HUES6 (cell line): ENCODE measurements at regions not wholly inside any gene's neighbourhood (a gene's known extent, or its start where the extent isn't known, plus 50 kb on each side); places are given as distances from the start of the nearest gene placed in this dataset.
A peak's percentile ranks its signal among the peaks of the same experiment; 100 is the strongest.

Experiments
- H3K27ac ChIP-seq: 2 replicates; pipeline ENCODE4 v1.7.0; 2013; ENCODE audit warnings: low read depth, mild to moderate bottlenecking, low read length, inconsistent platforms
- H3K27me3 ChIP-seq: 2 replicates; pipeline ENCODE4 v1.6.1; 2013; ENCODE audit warnings: low read length; ENCODE audit not compliant: control insufficient read depth, insufficient read depth
- H3K36me3 ChIP-seq: 2 replicates; pipeline ENCODE4 v1.6.1; 2013; ENCODE audit warnings: low read length; ENCODE audit not compliant: control insufficient read depth, insufficient read depth
- H3K4me1 ChIP-seq: 2 replicates; pipeline ENCODE4 v1.6.1; 2013; ENCODE audit warnings: low read length; ENCODE audit not compliant: control insufficient read depth, insufficient read depth
- H3K4me3 ChIP-seq: 2 replicates; pipeline ENCODE4 v1.5.1; 2013; ENCODE audit warnings: low read depth, low read length
- H3K9ac ChIP-seq: one replicate; pipeline ENCODE4 v1.6.1; 2013; ENCODE audit warnings: mild to moderate bottlenecking, low read length
- H3K9me3 ChIP-seq: 2 replicates; pipeline ENCODE4 v1.6.1; 2013; ENCODE audit warnings: low read depth, low read length; ENCODE audit not compliant: control insufficient read depth, insufficient read depth

DNA sequence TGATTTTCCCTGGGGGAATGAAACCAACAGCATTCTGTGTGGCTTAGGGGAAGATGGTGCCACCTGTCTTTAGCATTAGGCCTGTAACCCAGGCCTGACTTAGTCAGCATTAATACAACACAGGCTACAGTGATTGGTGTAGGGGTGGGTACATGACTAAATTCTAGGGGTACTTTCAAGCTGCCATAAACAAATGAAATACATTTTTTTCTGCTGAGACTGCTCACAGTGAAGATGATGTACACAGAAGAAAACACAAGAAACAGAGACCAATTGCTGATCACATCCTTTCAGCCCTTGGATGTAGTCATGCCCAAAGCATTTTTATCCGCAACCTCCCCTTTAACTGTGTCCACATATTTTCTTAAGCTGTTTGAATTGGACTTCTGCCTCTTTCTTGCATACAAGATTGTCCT, 527.2 kb downstream of the KCTD16 start:
- H3K27ac ChIP-seq, result no peak overlapping the region
- no peaks in the 10 kb centered on the region for H3K27me3 ChIP-seq

DNA sequence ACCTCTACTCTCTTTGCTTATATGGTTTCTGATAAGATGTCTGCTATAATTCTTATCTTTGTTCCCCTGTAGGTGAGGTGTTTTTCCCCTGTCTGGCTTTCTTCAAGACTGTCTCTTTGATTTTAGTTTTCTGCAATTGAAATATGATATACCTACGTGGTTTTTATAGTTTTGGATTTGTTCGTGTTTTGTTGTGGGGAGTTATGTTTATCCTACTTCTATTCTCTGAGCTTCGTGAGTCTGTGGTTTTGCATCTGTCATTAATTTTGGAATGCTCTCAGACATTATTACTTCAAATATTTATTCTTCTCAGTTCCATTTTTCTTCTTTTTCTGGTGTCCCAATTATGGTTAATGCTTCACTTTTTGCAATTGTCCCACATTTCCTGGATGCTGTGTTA, 521.3 kb downstream of the KCTD16 start:
- H3K4me3 ChIP-seq, result no peak overlapping the region
- no peak overlapping the region for H3K9ac ChIP-seq
- no peaks in the 10 kb centered on the region for H3K4me1 ChIP-seq

More for the DNA sequence above, 527.2 kb downstream of the KCTD16 start:
- Histone ChIP-seq H3K4me3 (no peak overlapping the region), H3K9me3 (no peaks in the 10 kb centered on the region), H3K4me1 (peaks cover 14% of the 10 kb centered on the region; the same call in 1 of the 2 replicates), H3K36me3 (no peaks in the 10 kb centered on the region), H3K9ac (no peak overlapping the region)

DNA sequence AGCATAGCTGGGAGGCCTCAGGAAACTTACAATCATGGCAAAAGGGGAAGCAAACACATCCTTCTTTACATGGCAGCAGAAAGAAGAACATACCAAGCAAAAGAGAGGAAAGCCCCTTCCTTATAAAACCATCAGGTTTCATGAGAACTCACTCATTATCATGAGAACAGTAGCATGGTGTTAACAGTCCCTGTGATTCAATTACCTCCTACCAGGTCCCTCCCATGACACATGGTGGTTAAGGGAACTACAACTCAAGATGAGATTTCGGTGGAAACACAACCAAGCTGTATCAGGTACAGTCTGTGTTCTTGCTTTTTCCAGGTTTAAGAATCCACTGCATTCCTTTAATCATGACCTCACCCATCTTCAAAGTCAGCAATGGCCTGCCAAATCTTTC, 514.2 kb downstream of the KCTD16 start:
- Histone ChIP-seq H3K27me3 (no peaks in the 10 kb centered on the region), H3K9me3 (0 out of 2 replicates have a peak, but pooled peaks cover 3% of the 10 kb centered on the region), H3K9ac (no peak overlapping the region), H3K27ac (no peak overlapping the region), H3K36me3 (no peaks in the 10 kb centered on the region), H3K4me1 (no peaks in the 10 kb centered on the region), H3K4me3 (no peak overlapping the region)

More for the DNA sequence above, 521.3 kb downstream of the KCTD16 start:
- Histone ChIP-seq H3K27ac (no peak overlapping the region), H3K9me3 (0 out of 2 replicates have a peak, but pooled peaks cover 3% of the 10 kb centered on the region), H3K27me3 (no peaks in the 10 kb centered on the region), H3K36me3 (no peaks in the 10 kb centered on the region)

- no peak overlapping the region for H3K9ac ChIP-seq
Measured at GRCh38 chr5:144680711-144681110, 510.0 kb downstream of the KCTD16 start.

GRCh38 chr5:144671066-144671465, 500.4 kb downstream of the KCTD16 start:
- Histone ChIP-seq H3K9me3 (no peaks in the 10 kb centered on the region), H3K4me1 (no peaks in the 10 kb centered on the region), H3K27ac (no peak overlapping the region), H3K4me3 (no peak overlapping the region), H3K27me3 (no peaks in the 10 kb centered on the region), H3K36me3 (no peaks in the 10 kb centered on the region), H3K9ac (no peak overlapping the region)

More at GRCh38 chr5:144680711-144681110, 510.0 kb downstream of the KCTD16 start:
- H3K4me1 ChIP-seq, result no peaks in the 10 kb centered on the region
- no peaks in the 10 kb centered on the region for H3K27me3 ChIP-seq
- H3K4me3 ChIP-seq, result no peak overlapping the region
- no peaks in the 10 kb centered on the region for H3K9me3 ChIP-seq
- H3K27ac ChIP-seq, result no peak overlapping the region
- no peaks in the 10 kb centered on the region for H3K36me3 ChIP-seq

GRCh38 chr5:144659634-144660227, 489.1 kb downstream of the KCTD16 start:
- H3K9ac ChIP-seq, result no peak overlapping the region
- no peaks in the 10 kb centered on the region for H3K27me3 ChIP-seq
- no peaks in the 10 kb centered on the region for H3K9me3 ChIP-seq
- no peak overlapping the region for H3K4me3 ChIP-seq
- H3K4me1 ChIP-seq, result no peaks in the 10 kb centered on the region
- no peaks in the 10 kb centered on the region for H3K36me3 ChIP-seq
- no peak overlapping the region for H3K27ac ChIP-seq

DNA sequence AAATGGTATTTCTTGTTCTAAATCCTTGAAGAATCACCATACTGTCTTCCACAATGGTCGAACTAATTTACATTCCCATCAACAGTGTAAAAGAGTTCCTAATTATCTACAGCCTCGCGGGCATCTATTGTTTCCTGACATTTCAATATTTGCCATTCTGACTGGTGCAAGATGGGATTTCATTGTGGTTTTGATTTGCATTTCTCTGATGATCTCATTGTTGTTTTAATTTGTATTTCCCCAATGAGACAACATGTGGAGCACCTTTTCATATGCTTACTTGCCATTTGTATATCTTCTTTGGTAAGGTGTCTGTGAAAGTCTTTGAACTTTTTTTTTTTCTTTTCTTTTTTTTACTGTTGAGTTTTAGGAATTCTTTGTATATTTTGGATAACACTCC, 473.6 kb downstream of the KCTD16 start:
- Histone ChIP-seq H3K9ac (no peak overlapping the region), H3K36me3 (no peaks in the 10 kb centered on the region), H3K4me3 (no peak overlapping the region), H3K27ac (no peak overlapping the region; the same call in 1 of the 2 replicates), H3K4me1 (peaks cover 10% of the 10 kb centered on the region; the same call in 1 of the 2 replicates), H3K27me3 (peaks cover 4% of the 10 kb centered on the region; the same call in 1 of the 2 replicates), H3K9me3 (peaks cover 7% of the 10 kb centered on the region; the same call in 1 of the 2 replicates)

DNA sequence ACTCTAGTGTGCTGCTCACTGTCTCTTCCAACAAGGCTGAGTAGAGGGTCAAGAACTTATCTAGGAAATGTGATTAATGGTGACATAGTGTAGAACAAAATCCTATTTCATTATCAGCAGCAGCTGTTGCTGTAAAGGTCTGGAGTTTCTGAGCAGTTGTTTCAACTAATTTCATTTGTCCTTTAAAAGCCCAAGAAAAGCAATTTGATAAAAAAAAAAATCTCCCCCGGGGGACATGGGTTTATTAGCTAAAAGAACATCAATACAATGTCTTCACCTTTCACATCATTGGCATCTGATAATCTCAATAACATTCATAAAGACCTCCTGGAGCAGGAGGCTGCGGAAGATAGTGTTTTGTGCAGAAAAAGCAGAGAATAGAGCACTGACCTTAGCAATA, 468.1 kb downstream of the KCTD16 start:
- Histone ChIP-seq H3K4me1 (no peaks in the 10 kb centered on the region), H3K9me3 (peaks cover 15% of the 10 kb centered on the region; the same call in 1 of the 2 replicates), H3K27ac (no peak overlapping the region), H3K4me3 (no peak overlapping the region), H3K36me3 (no peaks in the 10 kb centered on the region), H3K9ac (no peak overlapping the region), H3K27me3 (no peaks in the 10 kb centered on the region)

DNA sequence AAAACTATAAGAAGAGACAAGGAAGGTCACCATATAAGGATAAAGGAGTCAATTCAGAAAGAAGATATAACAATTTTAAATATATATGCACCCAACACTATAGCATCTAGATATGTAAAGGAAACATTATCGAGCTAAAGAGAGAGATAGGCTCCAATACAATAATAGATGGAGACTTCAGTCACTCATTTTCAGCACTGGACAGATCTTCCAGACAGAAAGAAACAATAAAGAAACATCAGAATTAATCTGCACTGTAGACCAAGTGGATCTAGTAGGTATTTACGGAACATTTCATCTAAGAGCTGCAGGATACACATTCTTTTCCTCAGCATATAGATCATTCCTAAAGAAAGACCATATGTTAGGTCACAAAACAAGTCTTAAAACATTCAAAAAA, 463.5 kb downstream of the KCTD16 start:
- Histone ChIP-seq H3K4me3 (no peak overlapping the region), H3K9ac (no peak overlapping the region), H3K36me3 (peaks cover 3% of the 10 kb centered on the region; the same call in 1 of the 2 replicates), H3K9me3 (peaks cover 41% of the 10 kb centered on the region), H3K4me1 (no peaks in the 10 kb centered on the region), H3K27ac (no peak overlapping the region), H3K27me3 (no peaks in the 10 kb centered on the region)

DNA sequence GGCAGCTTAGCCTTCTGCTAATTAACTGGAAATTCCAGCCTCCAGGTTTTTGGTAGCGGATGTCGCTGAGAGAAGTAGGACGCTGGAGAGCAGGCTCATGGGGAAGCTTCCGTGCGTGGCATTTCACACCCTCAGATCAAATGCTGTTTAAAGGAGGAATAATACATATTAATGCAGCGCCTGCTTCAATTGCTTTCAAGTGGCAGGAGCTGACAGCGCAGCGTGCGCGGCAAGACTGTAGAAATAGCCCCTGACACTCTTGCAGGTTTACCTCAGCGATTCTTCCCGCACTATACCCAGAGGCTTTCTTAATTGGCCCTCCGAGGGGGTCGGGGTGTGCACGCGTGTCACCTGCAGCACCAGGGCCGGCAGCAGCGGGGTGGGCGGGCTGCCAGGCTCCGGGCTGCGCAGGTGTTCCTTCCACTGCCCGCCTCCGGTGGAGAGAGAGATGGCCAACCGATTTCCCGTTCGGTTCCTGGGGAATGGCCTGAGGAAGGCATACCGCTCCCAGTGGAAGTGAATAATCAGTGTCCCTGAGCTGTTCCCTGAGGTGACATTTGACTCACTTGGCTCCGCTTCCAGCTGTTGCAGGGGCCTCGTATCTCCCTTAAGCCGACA, 427.9 kb downstream of the KCTD16 start:
- Histone ChIP-seq H3K9ac (no peak overlapping the region), H3K27ac (no peak overlapping the region), H3K36me3 (no peaks in the 10 kb centered on the region), H3K27me3 (peaks cover 18% of the 10 kb centered on the region), H3K4me1 (peaks cover 29% of the 10 kb centered on the region), H3K4me3 (peak overlapping the region; percentile 49), H3K9me3 (no peaks in the 10 kb centered on the region; the same call in 1 of the 2 replicates)

DNA sequence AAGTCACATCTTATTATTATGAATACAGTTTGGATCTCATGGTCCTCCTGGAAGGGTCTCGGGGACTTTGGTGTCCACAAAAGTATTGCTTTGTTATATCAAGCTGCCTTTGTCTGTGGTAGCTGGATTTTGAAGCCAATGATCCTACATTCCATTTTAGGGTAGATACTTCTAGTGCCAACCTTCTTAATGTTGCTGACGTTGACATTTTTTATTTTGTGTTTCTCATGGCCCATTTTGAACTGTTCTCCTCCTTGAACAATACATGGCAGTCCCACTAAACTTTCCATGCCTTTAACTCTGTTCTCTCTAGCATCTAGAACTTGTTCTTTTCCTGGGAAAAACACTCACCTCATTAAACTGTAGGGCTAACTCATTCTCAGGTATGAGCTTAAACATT, 425.8 kb downstream of the KCTD16 start:
- H3K27me3 ChIP-seq, result peaks cover 18% of the 10 kb centered on the region
- H3K9me3 ChIP-seq, result no peaks in the 10 kb centered on the region; the same call in 1 of the 2 replicates
- H3K36me3 ChIP-seq, result no peaks in the 10 kb centered on the region
- H3K4me1 ChIP-seq, result peaks cover 30% of the 10 kb centered on the region
- no peak overlapping the region for H3K9ac ChIP-seq
- H3K27ac ChIP-seq, result no peak overlapping the region
- no peak overlapping the region for H3K4me3 ChIP-seq
